ENCODE measurements at regions not wholly inside any gene's neighbourhood (a gene's known extent, or its start where the extent isn't known, plus 50 kb on each side); places are given as distances from the start of the nearest gene placed in this dataset.

GRCh38 chr16:82459580-82460256, 167.1 kb upstream of the CDH13 start:
- TF ChIP-seq CTCF (conservative IDR thresholded peaks at IDR 0.05 in 1 of 2, IDR thresholded peaks at IDR 0.05 in 1 of 2; ENCODE audit: low read depth in 1 of 2, low read length in 2 of 2) (no peak), EZH2 (IDR thresholded peaks at IDR 0.05; ENCODE audit: low read length, missing control alignments) (no peak)

Data from fibroblast of lung (primary cell).